Endothelial cell of umbilical vein (primary cell): ENCODE measurements at regions not wholly inside any gene's neighbourhood (a gene's known extent, or its start where the extent isn't known, plus 50 kb on each side); places are given as distances from the start of the nearest gene placed in this dataset.

Source experiments
- BruUV-seq: library from RNA; stranded (reverse); fragments of 400-500 nt; replicated peaks from 2 replicates; lab custom pipeline; 2021; lab: Mats Ljungman, UMichigan
- CTCF ChIA-PET: fragments of 300-600, 350-600 bp; sonication (Branson Sonifier 250); formaldehyde crosslinking; loops from one replicate; lab custom pipeline; 2021; ENCODE audit warnings: antibody characterized with exemption, inconsistent platforms; lab: Charles Lee
- POLR2A ChIA-PET: fragments of 300-600, 350-600 bp; sonication (Branson Sonifier 250); formaldehyde crosslinking; loops from one replicate; lab custom pipeline; 2021; ENCODE audit warnings: antibody characterized with exemption, inconsistent platforms; lab: Charles Lee
- DNase-seq: peaks from one replicate; pipeline ENCODE4 v3.0.0-alpha.2; 2011; ENCODE audit warnings: low read depth, low spot score
- FAIRE-seq: peaks from 2 replicates; lab custom pipeline; 2011; peaks lifted over from hg19 to GRCh38; lab: Jason Lieb, UNC
- H2AFZ ChIP-seq: 2 replicates; pipeline ENCODE4 v1.6.0; 2012; ENCODE audit warnings: low read depth, low read length, control low read depth, inconsistent platforms
- H3K27ac ChIP-seq: 2 replicates; pipeline ENCODE4 v1.5.1; 2011; ENCODE audit warnings: low read depth, mild to moderate bottlenecking, control low read depth, low read length, moderate library complexity; ENCODE audit not compliant: insufficient read depth
- H3K27me3 ChIP-seq, 2 experiments: 2 replicates each; pipeline versions ENCODE4 v1.6.0 to v1.6.1; 2011; ENCODE audit warnings: low read length in 2 of 2, mixed read lengths in 1 of 2; ENCODE audit not compliant: control insufficient read depth in 2 of 2, insufficient read depth in 2 of 2
- H3K36me3 ChIP-seq, 2 experiments: 2 replicates in 1 of 2; 3 replicates in 1 of 2; pipeline ENCODE4 v1.5.1; 2011; ENCODE audit warnings: low read length in 2 of 2, mild to moderate bottlenecking in 1 of 2, moderate library complexity in 1 of 2; ENCODE audit not compliant: control insufficient read depth in 2 of 2, insufficient read depth in 2 of 2; ENCODE audit errors: extremely low read depth in 1 of 2
- H3K4me1 ChIP-seq: 3 replicates; pipeline ENCODE4 v1.5.1; 2011; ENCODE audit warnings: mild to moderate bottlenecking, low read length; ENCODE audit not compliant: control insufficient read depth, insufficient read depth; ENCODE audit errors: extremely low read depth
- H3K4me2 ChIP-seq: 2 replicates; pipeline ENCODE4 v1.6.1; 2011; ENCODE audit warnings: low read length, control low read depth, mixed read lengths; ENCODE audit not compliant: insufficient read depth
- H3K4me3 ChIP-seq, 3 experiments: fragments of 200-600 bp in 1 of 3; sonication (generic), shearing (Covaris generic) in 1 of 3; replicated peaks in 1 of 3; 2 replicates each; pipeline ENCODE4 v1.5.1; 2011 to 2016; ENCODE audit warnings: control low read depth in 3 of 3, low read length in 3 of 3, mild to moderate bottlenecking in 2 of 3, inconsistent platforms in 1 of 3, low read depth in 1 of 3, moderate library complexity in 1 of 3; ENCODE audit not compliant: insufficient read depth in 1 of 3
- H3K79me2 ChIP-seq: 2 replicates; pipeline ENCODE4 v1.6.0; 2012; ENCODE audit warnings: low read length, inconsistent platforms; ENCODE audit not compliant: control insufficient read depth, insufficient read depth
- H3K9ac ChIP-seq: replicated peaks from 2 replicates; pipeline ENCODE3; 2011; ENCODE audit warnings: low read length, control low read depth; ENCODE audit not compliant: insufficient read depth; ENCODE audit errors: extremely low read depth
- H3K9me1 ChIP-seq: replicated peaks from 3 replicates; pipeline ENCODE4 v1.6.0; 2011; ENCODE audit warnings: mild to moderate bottlenecking, low read length; ENCODE audit not compliant: control insufficient read depth, insufficient read depth; ENCODE audit errors: extremely low read depth
- H3K9me3 ChIP-seq: replicated peaks from 2 replicates; pipeline ENCODE4 v1.5.1; 2012; ENCODE audit warnings: low read length, inconsistent platforms; ENCODE audit not compliant: control insufficient read depth, insufficient read depth
- H4K20me1 ChIP-seq: replicated peaks from 2 replicates; pipeline ENCODE3; 2011; ENCODE audit warnings: mild to moderate bottlenecking, low read length; ENCODE audit not compliant: control insufficient read depth, insufficient read depth; ENCODE audit errors: extremely low read depth
- EZH2 ChIP-seq: IDR thresholded peaks from 2 replicates; pipeline ENCODE4 v1.6.1; 2012; ENCODE audit warnings: borderline replicate concordance, low read depth, mild to moderate bottlenecking, moderate library complexity, low read length, inconsistent platforms; ENCODE audit not compliant: severe bottlenecking
- FOS ChIP-seq: IDR thresholded peaks from 2 replicates; pipeline ENCODE4 v1.6.1; 2011; ENCODE audit warnings: mild to moderate bottlenecking, low read length, moderate library complexity, borderline replicate concordance; ENCODE audit not compliant: insufficient read depth
- GATA2 ChIP-seq: IDR thresholded peaks from 2 replicates; pipeline ENCODE4 v1.7.0; 2011; ENCODE audit warnings: low read depth, mild to moderate bottlenecking, moderate library complexity, mixed read lengths, low read length; ENCODE audit not compliant: insufficient read length, insufficient read depth
- JUN ChIP-seq: IDR thresholded peaks from 2 replicates; pipeline ENCODE4 v1.6.1; 2011; ENCODE audit warnings: borderline replicate concordance, low read depth; ENCODE audit not compliant: insufficient read length, insufficient read depth
- MYC ChIP-seq: IDR thresholded peaks from one replicate; pipeline ENCODE4 v1.6.1; 2011; ENCODE audit warnings: mild to moderate bottlenecking, low read depth, low read length
- POLR2A ChIP-seq: IDR thresholded peaks from 2 replicates; pipeline ENCODE4 v1.6.1; 2012; ENCODE audit warnings: low read depth, mild to moderate bottlenecking, control low read depth, low read length
- POLR2AphosphoS5 ChIP-seq: IDR thresholded peaks from 2 replicates; pipeline ENCODE4 v1.6.1; 2012; ENCODE audit warnings: low read depth, mild to moderate bottlenecking, control low read depth, low read length, moderate library complexity; ENCODE audit not compliant: insufficient read depth
- dilution Hi-C: fragments of 300-500 bp; cut with MboI; formaldehyde crosslinking; loops from one replicate; pipeline ENCODE4 v1.15.0; 2019; ENCODE audit warnings: low sequenced_read_pairs; ENCODE audit not compliant: extremely low pct_ligation_motif_present
- intact Hi-C: fragments of 100-400 bp; cut with micrococcal nuclease; formaldehyde crosslinking; loops from one replicate; pipeline ENCODE4 v1.10.0; 2022
- TF ChIP-seq, protein P1 (sequence below): IDR thresholded peaks from 2 replicates; pipeline ENCODE4 v1.6.1; 2011; ENCODE audit not compliant: insufficient read depth, insufficient read length
- TF ChIP-seq, protein P2 (sequence below), 2 donors: IDR thresholded peaks; 1 replicate in 1 of 2; 2 replicates in 1 of 2; pipeline ENCODE4 v1.5.1; 2011; ENCODE audit warnings: low read length in 2 of 2, mild to moderate bottlenecking in 2 of 2, moderate library complexity in 2 of 2, control low read depth in 1 of 2, inconsistent platforms in 1 of 2, low read depth in 1 of 2; ENCODE audit not compliant: insufficient read depth in 1 of 2; ENCODE audit errors: extremely low read depth in 1 of 2

DNA sequence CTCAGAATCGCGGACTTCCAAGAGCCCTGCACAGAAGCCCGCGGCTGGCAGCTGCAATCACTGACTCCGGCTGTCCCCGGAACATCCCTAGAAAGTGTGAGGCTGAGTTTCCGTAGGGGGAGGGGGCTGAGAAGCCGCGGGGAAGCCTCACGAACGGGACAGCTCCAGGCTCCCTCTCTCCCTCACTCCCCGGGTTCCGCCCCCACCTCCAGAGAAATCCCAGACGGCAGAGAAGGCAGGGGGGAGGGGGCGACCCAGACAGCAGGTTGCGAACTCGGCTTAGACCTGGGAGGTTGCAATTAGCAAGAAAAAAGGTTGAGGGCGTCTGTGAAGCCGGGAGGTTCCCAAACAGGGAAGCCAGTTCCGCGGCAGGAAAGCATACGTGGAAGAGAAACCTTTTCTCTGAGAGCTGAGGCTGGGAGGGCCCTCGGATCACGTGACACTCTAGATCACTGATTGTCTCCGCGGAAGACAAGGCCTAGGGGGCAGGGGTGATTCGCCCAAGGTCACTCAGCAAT is 73.8 kb upstream of the CPLX2 start:
- Histone ChIP-seq H4K20me1 (no peaks in the 10 kb centered on the region), H3K79me2 (no peaks in the 10 kb centered on the region), H3K4me1 (no peaks in the 10 kb centered on the region), H3K4me2 (no peak overlapping the region), H3K27me3 (peaks cover 0 to 2% of the 10 kb centered on the region in 2 experiments), H2AFZ (no peak overlapping the region), H3K4me3 (no peak overlapping the region), H3K9me1 (no peaks in the 10 kb centered on the region), H3K36me3 (no peaks in the 10 kb centered on the region), H3K9me3 (no peaks in the 10 kb centered on the region), H3K9ac (no peak overlapping the region), H3K27ac (no peak overlapping the region)
- TF ChIP-seq FOS: no peak
- DNase-seq (no peak), FAIRE-seq (no peak)
- ChIA-PET CTCF (interaction anchor here (1.5 to 2.2 kb wide), 3 partner anchors 38 to 74 kb away, joined by 3 to 9 read pairs (median 5); partner anchors contain the start of gene CPLX2), POLR2A (no interaction called here)
- dilution Hi-C loops: no loop called here
- intact Hi-C loops: loop anchor here (1.0 kb wide), 1 partner anchor 74 kb away; the partner anchor contains the start of gene CPLX2
- no TSS peak for BruUV-seq

DNA sequence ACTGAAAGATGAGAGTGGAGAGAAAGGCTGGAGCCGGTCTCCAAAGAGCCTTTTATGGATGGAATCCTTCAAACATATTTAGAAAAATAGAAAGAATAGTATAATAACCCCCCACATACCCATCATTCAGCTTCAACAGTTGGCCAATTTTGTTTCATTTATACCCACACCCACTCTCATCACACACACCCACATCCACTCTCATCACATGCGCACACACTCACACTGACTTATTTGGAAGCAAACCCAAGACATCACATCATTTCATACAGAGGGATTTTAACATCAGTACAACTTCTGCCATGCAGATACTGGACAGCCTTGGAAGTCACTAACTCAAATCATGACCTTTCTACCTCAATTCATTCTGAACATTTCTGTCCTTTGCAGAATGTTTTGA is 72.8 kb upstream of the CPLX2 start:
- Histone ChIP-seq H3K9me3 (no peaks in the 10 kb centered on the region), H3K4me1 (no peaks in the 10 kb centered on the region), H3K9me1 (no peaks in the 10 kb centered on the region), H3K27me3 (peaks cover 0 to 2% of the 10 kb centered on the region in 2 experiments), H3K9ac (no peak overlapping the region), H3K4me3 (no peak overlapping the region), H4K20me1 (no peaks in the 10 kb centered on the region), H3K79me2 (no peaks in the 10 kb centered on the region), H2AFZ (no peak overlapping the region), H3K27ac (no peak overlapping the region), H3K36me3 (no peaks in the 10 kb centered on the region), H3K4me2 (no peak overlapping the region)
- no peak for DNase-seq
- dilution Hi-C loops: no loop called here
- CTCF ChIA-PET: no interaction called here
- POLR2A ChIA-PET: no interaction called here
- BruUV-seq: no TSS peak
- FAIRE-seq: no peak
- intact Hi-C loops: no loop called here
- TF ChIP-seq MYC (no peak), FOS (no peak), EZH2 (no peak), JUN (no peak), POLR2AphosphoS5 (no peak), POLR2A (no peak), GATA2 (no peak)
- TF ChIP-seq, protein P1, sequence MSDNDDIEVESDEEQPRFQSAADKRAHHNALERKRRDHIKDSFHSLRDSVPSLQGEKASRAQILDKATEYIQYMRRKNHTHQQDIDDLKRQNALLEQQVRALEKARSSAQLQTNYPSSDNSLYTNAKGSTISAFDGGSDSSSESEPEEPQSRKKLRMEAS: no peak
- TF ChIP-seq, protein P2, sequence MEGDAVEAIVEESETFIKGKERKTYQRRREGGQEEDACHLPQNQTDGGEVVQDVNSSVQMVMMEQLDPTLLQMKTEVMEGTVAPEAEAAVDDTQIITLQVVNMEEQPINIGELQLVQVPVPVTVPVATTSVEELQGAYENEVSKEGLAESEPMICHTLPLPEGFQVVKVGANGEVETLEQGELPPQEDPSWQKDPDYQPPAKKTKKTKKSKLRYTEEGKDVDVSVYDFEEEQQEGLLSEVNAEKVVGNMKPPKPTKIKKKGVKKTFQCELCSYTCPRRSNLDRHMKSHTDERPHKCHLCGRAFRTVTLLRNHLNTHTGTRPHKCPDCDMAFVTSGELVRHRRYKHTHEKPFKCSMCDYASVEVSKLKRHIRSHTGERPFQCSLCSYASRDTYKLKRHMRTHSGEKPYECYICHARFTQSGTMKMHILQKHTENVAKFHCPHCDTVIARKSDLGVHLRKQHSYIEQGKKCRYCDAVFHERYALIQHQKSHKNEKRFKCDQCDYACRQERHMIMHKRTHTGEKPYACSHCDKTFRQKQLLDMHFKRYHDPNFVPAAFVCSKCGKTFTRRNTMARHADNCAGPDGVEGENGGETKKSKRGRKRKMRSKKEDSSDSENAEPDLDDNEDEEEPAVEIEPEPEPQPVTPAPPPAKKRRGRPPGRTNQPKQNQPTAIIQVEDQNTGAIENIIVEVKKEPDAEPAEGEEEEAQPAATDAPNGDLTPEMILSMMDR (IDR thresholded peaks at IDR 0.05; ENCODE audit: extremely low read depth in 1 of 2, insufficient read depth in 1 of 2, low read depth in 1 of 2, low read length in 2 of 2): no peak
